HCT116 (cell line): ENCODE measurements at regions not wholly inside any gene's neighbourhood (a gene's known extent, or its start where the extent isn't known, plus 50 kb on each side); places are given as distances from the start of the nearest gene placed in this dataset.

ENCODE experiments used
- ATAC-seq: fragments of 200-7000 bp; cut with Tn5 transposase; 2 replicates; pipeline ENCODE4 v1.9.1; 2020; ENCODE audit warnings: mild to moderate bottlenecking, moderate library complexity
- BruUV-seq: library from RNA; stranded (reverse); fragments of 400-500 nt; replicated peaks from 2 replicates; lab custom pipeline; 2021; lab: Mats Ljungman, UMichigan
- CTCF ChIA-PET: fragments of 300-600 bp; sonication (Branson Sonifier 250); formaldehyde crosslinking; loops from one replicate; lab custom pipeline; 2021; ENCODE audit warnings: antibody characterized with exemption; lab: Charles Lee
- POLR2A ChIA-PET: fragments of 300-600, 350-600 bp; sonication (Branson Sonifier 250); formaldehyde crosslinking; loops from one replicate; lab custom pipeline; 2021; ENCODE audit warnings: antibody characterized with exemption; lab: Charles Lee
- RAD21 ChIA-PET, 2 experiments: fragments of 300-600 bp; sonication (Branson Sonifier 250); formaldehyde crosslinking; loops; one replicate each; lab custom pipeline; 2023; ENCODE audit warnings: low total read pairs in 2 of 2; ENCODE audit not compliant: uncharacterized antibody in 2 of 2, unreplicated experiment in 2 of 2, low non-redundant PET in 1 of 2; lab: Charles Lee
- DNase-seq: peaks from one replicate; pipeline ENCODE4 v3.0.0-alpha.2; 2010; ENCODE audit warnings: low read depth, low spot score
- H2AFZ ChIP-seq: fragments of 200-600 bp; shearing (Covaris generic), sonication (generic); 2 replicates; pipeline ENCODE4 v1.6.1; 2017; ENCODE audit warnings: low read depth, mixed run types, mixed read lengths, antibody characterized with exemption, low read length; ENCODE audit not compliant: poor library complexity, severe bottlenecking
- H3K27ac ChIP-seq: 2 replicates; pipeline ENCODE4 v1.5.1; 2012; ENCODE audit warnings: low read depth, low read length
- H3K27me3 ChIP-seq: fragments of 200-600 bp; sonication (generic); 2 replicates; pipeline ENCODE4 v1.6.1; 2016; ENCODE audit warnings: mixed run types, low read length, mixed read lengths; ENCODE audit not compliant: insufficient read depth
- H3K36me3 ChIP-seq, 2 experiments: fragments of 200-500 bp in 1 of 2; fragments of 200-600 bp in 1 of 2; sonication (Bioruptor generic) in 1 of 2; sonication (generic) in 1 of 2; 2 replicates each; pipeline versions ENCODE4 v1.5.1 to v1.6.1; 2014 to 2016; ENCODE audit warnings: low read length in 2 of 2, inconsistent platforms in 1 of 2, mixed read lengths in 1 of 2, mixed run types in 1 of 2; ENCODE audit not compliant: insufficient read depth in 2 of 2, control insufficient read depth in 1 of 2
- H3K4me1 ChIP-seq, 2 experiments: fragments of 200-600 bp in 1 of 2; sonication (generic) in 1 of 2; 2 replicates each; pipeline versions ENCODE4 v1.5.1 to v1.6.1; 2012 to 2017; ENCODE audit warnings: low read length in 2 of 2, inconsistent platforms in 1 of 2, mild to moderate bottlenecking in 1 of 2, mixed read lengths in 1 of 2, mixed run types in 1 of 2, moderate library complexity in 1 of 2; ENCODE audit not compliant: insufficient read depth in 2 of 2, control insufficient read depth in 1 of 2
- H3K4me2 ChIP-seq: fragments of 200-600 bp; sonication (generic); 2 replicates; pipeline ENCODE4 v1.6.1; 2017; ENCODE audit warnings: mixed run types, low read length, mixed read lengths
- H3K4me3 ChIP-seq, 2 experiments: fragments of 200-600 bp in 1 of 2; sonication (generic) in 1 of 2; replicated peaks in 1 of 2; 2 replicates each; pipeline ENCODE4 v1.5.1; 2011 to 2016; ENCODE audit warnings: low read length in 2 of 2, control low read depth in 1 of 2, low read depth in 1 of 2, mild to moderate bottlenecking in 1 of 2, mixed read lengths in 1 of 2, mixed run types in 1 of 2
- H3K79me2 ChIP-seq: fragments of 200-600 bp; sonication (generic); 2 replicates; pipeline ENCODE4 v1.6.1; 2017; ENCODE audit warnings: mild to moderate bottlenecking, mixed run types, low read length, moderate library complexity, mixed read lengths; ENCODE audit not compliant: insufficient read depth
- H3K9ac ChIP-seq: fragments of 200-600 bp; sonication (generic); 2 replicates; pipeline ENCODE4 v1.6.1; 2016; ENCODE audit warnings: low read length, mixed read lengths
- H3K9me2 ChIP-seq: fragments of 200-600 bp; sonication (generic), shearing (Covaris generic); 2 replicates; pipeline ENCODE4 v1.6.1; 2017; ENCODE audit warnings: mixed run types, mild to moderate bottlenecking, moderate library complexity; ENCODE audit not compliant: insufficient read depth
- H3K9me3 ChIP-seq, 2 experiments: fragments of 200-500 bp in 1 of 2; fragments of 200-600 bp in 1 of 2; sonication (Bioruptor generic) in 1 of 2; sonication (generic) in 1 of 2; 2 replicates each; pipeline ENCODE4 v1.6.1; 2014 to 2017; ENCODE audit warnings: low read length in 2 of 2, mixed read lengths in 2 of 2, inconsistent platforms in 1 of 2, low read depth in 1 of 2, mild to moderate bottlenecking in 1 of 2, mixed run types in 1 of 2, moderate library complexity in 1 of 2; ENCODE audit not compliant: control insufficient read depth in 1 of 2, insufficient read depth in 1 of 2
- H4K20me1 ChIP-seq: fragments of 200-600 bp; sonication (generic), shearing (Covaris generic); 2 replicates; pipeline ENCODE4 v1.6.1; 2017; ENCODE audit warnings: mixed run types, mild to moderate bottlenecking, moderate library complexity; ENCODE audit not compliant: insufficient read depth
- EZH2 ChIP-seq: fragments of 200-600 bp; sonication (generic); IDR thresholded peaks from 2 replicates; pipeline ENCODE4 v1.6.1; 2017; ENCODE audit warnings: antibody characterized with exemption, mixed run types
- FOSL1 ChIP-seq: IDR thresholded peaks from 2 replicates; pipeline ENCODE4 v1.6.1; 2012; ENCODE audit warnings: low read depth
- POLR2A ChIP-seq: IDR thresholded peaks from 2 replicates; pipeline ENCODE4 v1.7.0; 2011; ENCODE audit warnings: borderline replicate concordance; ENCODE audit not compliant: insufficient read depth, insufficient read length; ENCODE audit errors: extremely low read depth
- SIN3A ChIP-seq: IDR thresholded peaks from 2 replicates; pipeline ENCODE4 v1.6.1; 2012; ENCODE audit warnings: low read depth
- SRF ChIP-seq: IDR thresholded peaks from 2 replicates; pipeline ENCODE4 v1.6.1; 2012; ENCODE audit warnings: low read depth
- TCF7L2 ChIP-seq: IDR thresholded peaks from 2 replicates; pipeline ENCODE4 v1.7.0; 2011; ENCODE audit warnings: borderline replicate concordance, inconsistent platforms; ENCODE audit not compliant: insufficient read depth, insufficient read length; ENCODE audit errors: extremely low read depth
- intact Hi-C: fragments of 100-400 bp; cut with micrococcal nuclease; formaldehyde crosslinking; loops from 2 replicates; pipeline ENCODE4 v1.10.0; 2022
- TF ChIP-seq, protein P1 (sequence below): IDR thresholded peaks from 2 replicates; pipeline ENCODE4 v1.6.1; 2011; ENCODE audit warnings: mild to moderate bottlenecking, low read length, moderate library complexity; ENCODE audit not compliant: insufficient replicate concordance; ENCODE audit errors: extremely low read depth
- TF ChIP-seq, protein P2 (sequence below): IDR thresholded peaks from 2 replicates; pipeline ENCODE4 v1.6.1; 2012; ENCODE audit warnings: low read depth
- TF ChIP-seq, protein P3 (sequence below), 3 experiments: fragments of 200-600 bp in 1 of 3; sonication (generic) in 1 of 3; IDR thresholded peaks in 2 of 3; conservative IDR thresholded peaks in 1 of 3; 2 replicates each; pipeline ENCODE4 v1.5.1; 2012 to 2017; ENCODE audit warnings: low read depth in 2 of 3, low read length in 2 of 3, antibody characterized with exemption in 1 of 3, borderline replicate concordance in 1 of 3, control low read depth in 1 of 3, mild to moderate bottlenecking in 1 of 3, mixed read lengths in 1 of 3, mixed run types in 1 of 3, moderate library complexity in 1 of 3; ENCODE audit not compliant: insufficient read depth in 1 of 3

DNA sequence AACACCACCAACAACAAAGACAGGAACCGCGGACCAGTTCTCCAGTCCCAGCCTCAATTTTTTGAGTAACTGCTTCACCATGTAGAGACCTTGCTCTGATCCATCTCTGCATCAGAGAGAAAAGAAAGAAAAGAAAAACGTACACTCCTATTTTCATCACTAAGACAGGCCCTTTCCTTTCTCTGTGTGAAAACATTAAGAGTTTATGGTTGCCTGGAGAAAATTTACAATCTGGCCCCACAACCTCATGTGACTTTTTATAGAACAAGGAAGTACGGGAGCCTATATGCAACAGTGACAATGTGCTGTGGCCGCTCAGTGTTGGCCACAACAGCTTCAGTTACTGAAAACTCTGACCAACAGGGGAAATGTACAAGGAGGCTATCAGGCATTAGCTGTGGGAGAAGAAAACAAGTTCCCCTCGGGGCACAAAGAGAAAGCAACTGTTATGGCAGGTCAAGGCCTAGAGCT is 272.9 kb upstream of the PTGER4 start:
- intact Hi-C loops = no loop called here
- CTCF ChIA-PET = no interaction called here
- Histone ChIP-seq H3K79me2 (no peaks in the 10 kb centered on the region), H3K9me3 (no peaks in the 10 kb centered on the region), H3K27ac (no peak overlapping the region), H3K9me2 (no peaks in the 10 kb centered on the region), H3K4me1 (peaks cover 6 to 9% of the 10 kb centered on the region in 2 experiments; a peak in 1 of 4 replicates), H4K20me1 (no peaks in the 10 kb centered on the region), H3K36me3 (no peaks in the 10 kb centered on the region), H3K9ac (no peak overlapping the region), H3K4me2 (no peak overlapping the region), H3K4me3 (no peak overlapping the region), H3K27me3 (no peaks in the 10 kb centered on the region), H2AFZ (no peak overlapping the region)
- TF ChIP-seq, protein P1, sequence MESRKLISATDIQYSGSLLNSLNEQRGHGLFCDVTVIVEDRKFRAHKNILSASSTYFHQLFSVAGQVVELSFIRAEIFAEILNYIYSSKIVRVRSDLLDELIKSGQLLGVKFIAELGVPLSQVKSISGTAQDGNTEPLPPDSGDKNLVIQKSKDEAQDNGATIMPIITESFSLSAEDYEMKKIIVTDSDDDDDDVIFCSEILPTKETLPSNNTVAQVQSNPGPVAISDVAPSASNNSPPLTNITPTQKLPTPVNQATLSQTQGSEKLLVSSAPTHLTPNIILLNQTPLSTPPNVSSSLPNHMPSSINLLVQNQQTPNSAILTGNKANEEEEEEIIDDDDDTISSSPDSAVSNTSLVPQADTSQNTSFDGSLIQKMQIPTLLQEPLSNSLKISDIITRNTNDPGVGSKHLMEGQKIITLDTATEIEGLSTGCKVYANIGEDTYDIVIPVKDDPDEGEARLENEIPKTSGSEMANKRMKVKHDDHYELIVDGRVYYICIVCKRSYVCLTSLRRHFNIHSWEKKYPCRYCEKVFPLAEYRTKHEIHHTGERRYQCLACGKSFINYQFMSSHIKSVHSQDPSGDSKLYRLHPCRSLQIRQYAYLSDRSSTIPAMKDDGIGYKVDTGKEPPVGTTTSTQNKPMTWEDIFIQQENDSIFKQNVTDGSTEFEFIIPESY = no peak
- TF ChIP-seq, protein P2, sequence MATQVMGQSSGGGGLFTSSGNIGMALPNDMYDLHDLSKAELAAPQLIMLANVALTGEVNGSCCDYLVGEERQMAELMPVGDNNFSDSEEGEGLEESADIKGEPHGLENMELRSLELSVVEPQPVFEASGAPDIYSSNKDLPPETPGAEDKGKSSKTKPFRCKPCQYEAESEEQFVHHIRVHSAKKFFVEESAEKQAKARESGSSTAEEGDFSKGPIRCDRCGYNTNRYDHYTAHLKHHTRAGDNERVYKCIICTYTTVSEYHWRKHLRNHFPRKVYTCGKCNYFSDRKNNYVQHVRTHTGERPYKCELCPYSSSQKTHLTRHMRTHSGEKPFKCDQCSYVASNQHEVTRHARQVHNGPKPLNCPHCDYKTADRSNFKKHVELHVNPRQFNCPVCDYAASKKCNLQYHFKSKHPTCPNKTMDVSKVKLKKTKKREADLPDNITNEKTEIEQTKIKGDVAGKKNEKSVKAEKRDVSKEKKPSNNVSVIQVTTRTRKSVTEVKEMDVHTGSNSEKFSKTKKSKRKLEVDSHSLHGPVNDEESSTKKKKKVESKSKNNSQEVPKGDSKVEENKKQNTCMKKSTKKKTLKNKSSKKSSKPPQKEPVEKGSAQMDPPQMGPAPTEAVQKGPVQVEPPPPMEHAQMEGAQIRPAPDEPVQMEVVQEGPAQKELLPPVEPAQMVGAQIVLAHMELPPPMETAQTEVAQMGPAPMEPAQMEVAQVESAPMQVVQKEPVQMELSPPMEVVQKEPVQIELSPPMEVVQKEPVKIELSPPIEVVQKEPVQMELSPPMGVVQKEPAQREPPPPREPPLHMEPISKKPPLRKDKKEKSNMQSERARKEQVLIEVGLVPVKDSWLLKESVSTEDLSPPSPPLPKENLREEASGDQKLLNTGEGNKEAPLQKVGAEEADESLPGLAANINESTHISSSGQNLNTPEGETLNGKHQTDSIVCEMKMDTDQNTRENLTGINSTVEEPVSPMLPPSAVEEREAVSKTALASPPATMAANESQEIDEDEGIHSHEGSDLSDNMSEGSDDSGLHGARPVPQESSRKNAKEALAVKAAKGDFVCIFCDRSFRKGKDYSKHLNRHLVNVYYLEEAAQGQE = no peak
- TF ChIP-seq FOSL1 (no peak), TCF7L2 (no peak), SIN3A (no peak), EZH2 (no peak), POLR2A (no peak), SRF (no peak)
- TF ChIP-seq, protein P3, sequence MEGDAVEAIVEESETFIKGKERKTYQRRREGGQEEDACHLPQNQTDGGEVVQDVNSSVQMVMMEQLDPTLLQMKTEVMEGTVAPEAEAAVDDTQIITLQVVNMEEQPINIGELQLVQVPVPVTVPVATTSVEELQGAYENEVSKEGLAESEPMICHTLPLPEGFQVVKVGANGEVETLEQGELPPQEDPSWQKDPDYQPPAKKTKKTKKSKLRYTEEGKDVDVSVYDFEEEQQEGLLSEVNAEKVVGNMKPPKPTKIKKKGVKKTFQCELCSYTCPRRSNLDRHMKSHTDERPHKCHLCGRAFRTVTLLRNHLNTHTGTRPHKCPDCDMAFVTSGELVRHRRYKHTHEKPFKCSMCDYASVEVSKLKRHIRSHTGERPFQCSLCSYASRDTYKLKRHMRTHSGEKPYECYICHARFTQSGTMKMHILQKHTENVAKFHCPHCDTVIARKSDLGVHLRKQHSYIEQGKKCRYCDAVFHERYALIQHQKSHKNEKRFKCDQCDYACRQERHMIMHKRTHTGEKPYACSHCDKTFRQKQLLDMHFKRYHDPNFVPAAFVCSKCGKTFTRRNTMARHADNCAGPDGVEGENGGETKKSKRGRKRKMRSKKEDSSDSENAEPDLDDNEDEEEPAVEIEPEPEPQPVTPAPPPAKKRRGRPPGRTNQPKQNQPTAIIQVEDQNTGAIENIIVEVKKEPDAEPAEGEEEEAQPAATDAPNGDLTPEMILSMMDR (IDR thresholded peaks at IDR 0.05 in 2 of 3, conservative IDR thresholded peaks at IDR 0.05 in 1 of 3; ENCODE audit: borderline replicate concordance in 1 of 3, insufficient read depth in 1 of 3, low read depth in 2 of 3, low read length in 2 of 3) = no peak
- DNase-seq (no peak), ATAC-seq (no peak)
- POLR2A ChIA-PET = no interaction called here
- no TSS peak for BruUV-seq
- RAD21 ChIA-PET = no interaction called here
